Central memory CD4-positive, alpha-beta T cell (primary cell): ENCODE measurements at regions not wholly inside any gene's neighbourhood (a gene's known extent, or its start where the extent isn't known, plus 50 kb on each side); places are given as distances from the start of the nearest gene placed in this dataset.
"Not testable (repeated sequence)": the region's sequence is repeated elsewhere in the genome, so short reads cannot be mapped to it uniquely, and the experiment has no call there.

ENCODE experiments used
- DNase-seq: peaks from one replicate; pipeline ENCODE4 v3.0.0; 2022

- DNase-seq, result no peak
Measured at GRCh38 chr14:88929656-88930436, 105.4 kb downstream of the TTC8 start.

GRCh38 chr14:88931321-88932110 lies 107.1 kb downstream of the TTC8 start:
- no peak for DNase-seq

- no peak for DNase-seq
Measured at GRCh38 chr14:88933191-88933590, 108.7 kb downstream of the TTC8 start.

- DNase-seq, result no peak
Measured at GRCh38 chr14:88934351-88934806, 109.9 kb downstream of the TTC8 start.

- no peak for DNase-seq
Measured at GRCh38 chr14:88935083-88935482, 110.6 kb downstream of the TTC8 start.

- DNase-seq, result no peak
Measured at GRCh38 chr14:88937706-88938105, 113.3 kb downstream of the TTC8 start.

- DNase-seq, result no peak
Measured at GRCh38 chr14:88940671-88941070, 116.2 kb downstream of the TTC8 start.

GRCh38 chr14:88941414-88941813 lies 117.0 kb downstream of the TTC8 start:
- DNase-seq, result no peak

- DNase-seq, result no peak
Measured at GRCh38 chr14:88947646-88948598, 123.5 kb downstream of the TTC8 start.

GRCh38 chr14:88950069-88950468 lies 125.6 kb downstream of the TTC8 start:
- DNase-seq, result no peak

GRCh38 chr14:88951370-88951769 lies 126.9 kb downstream of the TTC8 start:
- no peak for DNase-seq

GRCh38 chr14:88952901-88953300 lies 128.4 kb downstream of the TTC8 start:
- no peak for DNase-seq

- no peak for DNase-seq
Measured at GRCh38 chr14:88955455-88955854, 131.0 kb downstream of the TTC8 start.

- DNase-seq, result no peak
Measured at GRCh38 chr14:88960496-88960895, 136.0 kb downstream of the TTC8 start.

- no peak for DNase-seq
Measured at GRCh38 chr14:88961214-88961613, 136.8 kb downstream of the TTC8 start.

GRCh38 chr14:88962356-88962755 lies 137.9 kb downstream of the TTC8 start:
- no peak for DNase-seq

- DNase-seq, result no peak
Measured at GRCh38 chr14:88967299-88967698, 142.8 kb downstream of the TTC8 start.

GRCh38 chr14:88975043-88975830 lies 150.8 kb downstream of the TTC8 start:
- DNase-seq, result no peak

GRCh38 chr14:88975926-88976325 lies 151.5 kb downstream of the TTC8 start:
- DNase-seq, result no peak

GRCh38 chr14:88980907-88981306 lies 156.5 kb downstream of the TTC8 start:
- not testable (repeated sequence) for DNase-seq

GRCh38 chr14:88981948-88982347 lies 157.5 kb downstream of the TTC8 start:
- no peak for DNase-seq

- DNase-seq, result no peak
Measured at GRCh38 chr14:88983755-88984154, 159.3 kb downstream of the TTC8 start.
